Right cardiac atrium (tissue), 5 donors: ENCODE measurements at regions not wholly inside any gene's neighbourhood (a gene's known extent, or its start where the extent isn't known, plus 50 kb on each side); places are given as distances from the start of the nearest gene placed in this dataset.

Experiments
- ATAC-seq, 2 donors: fragments of 200-7000 bp; cut with Tn5 transposase; one replicate each; pipeline versions ENCODE4 v1.8.0 to v1.9.1; 2020; ENCODE audit warnings: moderate library complexity in 2 of 2, mild to moderate bottlenecking in 1 of 2
- DNase-seq, 3 donors: peaks; one replicate each; pipeline ENCODE4 v3.0.0-alpha.2; 2020
- H3K27ac ChIP-seq: one replicate; pipeline ENCODE4 v1.5.1; 2013; ENCODE audit warnings: mild to moderate bottlenecking, low read length, control low read depth, moderate library complexity
- H3K27me3 ChIP-seq: one replicate; pipeline ENCODE4 v1.6.1; 2013; ENCODE audit not compliant: control insufficient read depth, insufficient read depth
- H3K4me1 ChIP-seq: one replicate; pipeline ENCODE4 v1.6.1; 2013; ENCODE audit warnings: low read length; ENCODE audit not compliant: control insufficient read depth, insufficient read depth
- H3K4me3 ChIP-seq: one replicate; pipeline ENCODE4 v1.5.1; 2013; ENCODE audit warnings: low read length, control low read depth
- H3K9me3 ChIP-seq: one replicate; pipeline ENCODE4 v1.6.1; 2013; ENCODE audit warnings: low read length; ENCODE audit not compliant: control insufficient read depth
- WGBS: extraction: QIAGEN DNeasy Blood & Tissue Kit; methylation state at CpG from one replicate; pipeline ENCODE4 v1.1.7; 2013; 5-methylcytosine and 5-hydroxymethylcytosine counted together
- intact Hi-C, 4 donors: fragments of 100-400 bp; cut with DNase I; formaldehyde crosslinking; loops; one replicate each; pipeline versions ENCODE4 v1.11.0 to v1.14.0; 2022 to 2023
- donor health status: healthy with polysubstance abuse.
- donor health status: DM: no; HTN: yes; CAD: no.
- donor health status: DM: no; HTN: no; CAD: no.
- donor health status: DM: no; HTN: yes; CAD: no; lungs with severe emphysema.
- donor health status: DM: yes; HTN: yes; CAD: no.

- ATAC-seq (no peak), DNase-seq (no peak)
- H3K4me3 ChIP-seq = no peak overlapping the region
- no peaks in the 10 kb centered on the region for H3K27me3 ChIP-seq
- no peak overlapping the region for H3K27ac ChIP-seq
- WGBS = 86% methylated on average over 4 of the region's 4 CpGs
- H3K9me3 ChIP-seq = no peaks in the 10 kb centered on the region
- intact Hi-C loops = no loop called here
- no peaks in the 10 kb centered on the region for H3K4me1 ChIP-seq
These were observed 116.7 kb downstream of the MID1IP1 start for GRCh38 chrX:38917954-38918353.

DNA sequence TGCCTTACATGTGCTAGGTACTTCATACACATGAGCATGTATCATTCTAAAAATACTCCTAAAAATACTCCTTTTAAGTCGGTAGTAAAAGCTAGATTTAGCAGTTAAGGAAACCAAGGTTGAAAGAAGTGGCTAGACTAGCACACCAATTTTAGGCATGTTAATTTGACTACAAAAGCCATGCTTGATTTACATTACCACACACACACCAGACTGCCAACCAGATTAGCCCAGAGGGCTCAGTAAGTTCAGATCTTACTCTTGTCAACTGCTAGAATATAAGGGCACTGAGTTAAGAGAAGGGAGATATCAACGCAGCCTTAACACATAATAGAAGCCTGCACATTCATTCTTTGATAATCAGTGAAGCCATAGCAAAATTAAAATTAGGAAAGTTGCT is 117.9 kb downstream of the MID1IP1 start:
- Histone ChIP-seq H3K27me3 (no peaks in the 10 kb centered on the region), H3K27ac (no peak overlapping the region), H3K4me3 (no peak overlapping the region), H3K9me3 (no peaks in the 10 kb centered on the region), H3K4me1 (no peaks in the 10 kb centered on the region)
- 86% methylated on average over 2 of the region's 2 CpGs for WGBS
- ATAC-seq (no peak), DNase-seq (no peak)
- intact Hi-C loops = no loop called here

GRCh38 chrX:38919853-38920528 is 118.7 kb downstream of the MID1IP1 start:
- intact Hi-C loops = no loop called here
- Histone ChIP-seq H3K4me3 (no peak overlapping the region), H3K27ac (no peak overlapping the region), H3K27me3 (no peaks in the 10 kb centered on the region), H3K9me3 (no peaks in the 10 kb centered on the region), H3K4me1 (no peaks in the 10 kb centered on the region)
- 94% methylated on average over 5 of the region's 5 CpGs for WGBS
- DNase-seq = no peak
- no peak for ATAC-seq

DNA sequence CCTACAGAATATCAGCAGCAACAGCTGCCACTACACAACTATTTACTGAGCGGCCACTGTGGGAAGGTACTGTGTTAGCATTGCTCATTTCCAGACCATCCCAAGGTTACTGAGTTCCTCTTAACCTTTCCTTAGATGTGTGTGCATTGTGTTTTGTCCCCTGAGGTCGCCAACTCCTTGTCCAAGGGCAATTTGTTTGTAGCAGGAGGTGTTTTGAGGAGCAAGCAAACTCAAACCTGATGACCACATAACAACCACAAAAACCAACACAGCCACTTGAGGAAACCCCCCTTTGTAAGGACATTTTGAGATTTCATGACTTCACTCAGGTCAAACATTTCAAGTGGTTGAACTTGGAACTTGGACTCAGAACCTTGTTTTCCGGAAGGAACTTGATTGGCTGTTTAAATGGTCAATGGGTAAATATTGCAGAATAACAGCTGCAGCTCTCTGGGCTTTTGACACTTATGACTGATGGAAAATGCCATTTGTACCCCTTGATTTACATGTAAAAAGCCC is 122.3 kb downstream of the MID1IP1 start:
- DNase-seq = no peak
- intact Hi-C loops = no loop called here
- 93% methylated on average over 3 of the region's 3 CpGs for WGBS
- no peak overlapping the region for H3K27ac ChIP-seq
- no peaks in the 10 kb centered on the region for H3K27me3 ChIP-seq
- H3K9me3 ChIP-seq = no peaks in the 10 kb centered on the region
- ATAC-seq = no peak
- H3K4me1 ChIP-seq = no peaks in the 10 kb centered on the region
- H3K4me3 ChIP-seq = no peak overlapping the region

- H3K9me3 ChIP-seq = no peaks in the 10 kb centered on the region
- no peaks in the 10 kb centered on the region for H3K4me1 ChIP-seq
- ATAC-seq (no peak), DNase-seq (no peak)
- no peak overlapping the region for H3K4me3 ChIP-seq
- WGBS = 88% methylated on average over 3 of the region's 3 CpGs
- no peaks in the 10 kb centered on the region for H3K27me3 ChIP-seq
- H3K27ac ChIP-seq = no peak overlapping the region
- intact Hi-C loops = no loop called here
These were observed 126.3 kb downstream of the MID1IP1 start for GRCh38 chrX:38927592-38927991.

DNA sequence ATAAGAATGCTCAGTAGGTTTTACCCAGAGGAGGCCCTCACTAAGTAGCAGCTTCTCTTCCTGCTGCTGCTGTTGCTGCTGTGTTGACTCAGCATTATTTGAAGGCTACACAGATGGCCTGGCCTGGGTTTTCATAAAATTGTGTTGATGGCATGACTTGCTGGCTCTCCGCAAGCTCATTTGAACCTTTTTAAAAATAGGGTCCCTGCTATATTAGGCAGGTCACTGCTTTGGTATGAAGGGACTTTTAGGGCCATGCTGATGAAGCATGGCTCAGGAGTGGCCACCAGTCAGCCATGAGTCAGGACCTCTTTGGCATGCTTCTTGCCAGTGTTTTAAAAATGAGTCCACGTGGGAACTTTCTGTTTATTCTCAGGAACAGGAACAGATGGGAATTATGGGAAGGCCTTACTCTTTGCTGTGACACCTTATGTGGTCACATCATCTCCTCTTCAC is 128.7 kb downstream of the MID1IP1 start:
- H3K27ac ChIP-seq = no peak overlapping the region
- no peaks in the 10 kb centered on the region for H3K4me1 ChIP-seq
- DNase-seq (no peak), ATAC-seq (peak in 1 of 2 donors; percentile 42)
- H3K27me3 ChIP-seq = no peaks in the 10 kb centered on the region
- H3K4me3 ChIP-seq = no peak overlapping the region
- intact Hi-C loops = no loop called here
- no peaks in the 10 kb centered on the region for H3K9me3 ChIP-seq
- WGBS = 49% methylated on average over 2 of the region's 2 CpGs

GRCh38 chrX:38930474-38930873 is 129.2 kb downstream of the MID1IP1 start:
- intact Hi-C loops = no loop called here
- H3K4me1 ChIP-seq = no peaks in the 10 kb centered on the region
- no peak overlapping the region for H3K27ac ChIP-seq
- ATAC-seq = no peak
- H3K9me3 ChIP-seq = no peaks in the 10 kb centered on the region
- 78% methylated on average over 2 of the region's 2 CpGs for WGBS
- no peaks in the 10 kb centered on the region for H3K27me3 ChIP-seq
- no peak overlapping the region for H3K4me3 ChIP-seq
- no peak for DNase-seq

DNA sequence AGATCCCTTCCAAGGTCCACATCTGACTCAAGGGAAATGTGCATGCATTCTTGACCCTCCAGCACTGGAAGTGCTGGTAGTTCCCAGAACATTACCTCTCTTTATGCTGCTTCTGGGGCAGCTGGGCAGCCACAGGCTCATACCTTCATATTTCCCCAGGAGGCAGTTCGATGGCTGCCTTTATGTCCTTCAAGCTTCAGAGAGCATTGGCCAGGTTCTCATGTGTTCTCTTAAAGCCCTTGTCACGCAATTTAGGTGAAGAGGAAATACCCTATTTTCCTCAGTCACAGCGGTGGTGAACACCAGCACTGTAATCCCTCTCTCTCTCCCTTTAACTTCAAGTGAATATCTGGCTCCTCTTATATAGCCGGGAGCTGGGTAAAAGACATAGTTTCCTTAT is 134.3 kb downstream of the MID1IP1 start:
- intact Hi-C loops = no loop called here
- H3K9me3 ChIP-seq = no peaks in the 10 kb centered on the region
- ATAC-seq (no peak), DNase-seq (no peak)
- H3K4me1 ChIP-seq = no peaks in the 10 kb centered on the region
- WGBS = 97% methylated on average over 4 of the region's 4 CpGs
- no peak overlapping the region for H3K27ac ChIP-seq
- H3K27me3 ChIP-seq = no peaks in the 10 kb centered on the region
- no peak overlapping the region for H3K4me3 ChIP-seq

DNA sequence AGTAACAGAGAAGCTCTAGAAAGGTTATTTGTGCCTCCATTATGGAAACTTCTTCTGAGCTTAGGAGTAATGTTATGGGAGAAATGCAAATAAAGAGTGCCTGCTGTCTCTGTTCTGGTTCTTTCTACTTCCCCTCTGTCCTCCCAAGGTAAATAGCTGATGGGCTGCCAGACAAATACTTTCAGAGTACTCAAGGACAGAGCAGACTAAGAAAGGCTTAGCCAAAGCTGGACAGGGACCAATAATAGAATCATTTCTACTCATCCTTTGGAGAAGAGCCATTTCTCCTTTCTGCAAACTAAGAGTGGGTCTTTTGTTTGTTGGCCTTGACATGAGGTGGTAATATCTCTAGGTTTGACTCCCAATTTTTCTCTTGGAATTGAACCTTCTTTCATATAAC is 136.1 kb downstream of the MID1IP1 start:
- intact Hi-C loops = no loop called here
- no peaks in the 10 kb centered on the region for H3K27me3 ChIP-seq
- H3K4me3 ChIP-seq = no peak overlapping the region
- DNase-seq (no peak), ATAC-seq (no peak)
- H3K27ac ChIP-seq = no peak overlapping the region
- H3K9me3 ChIP-seq = no peaks in the 10 kb centered on the region
- no peaks in the 10 kb centered on the region for H3K4me1 ChIP-seq

- ATAC-seq = no peak
- intact Hi-C loops = no loop called here
These were observed 136.7 kb downstream of the MID1IP1 start for GRCh38 chrX:38937926-38938325.

DNA sequence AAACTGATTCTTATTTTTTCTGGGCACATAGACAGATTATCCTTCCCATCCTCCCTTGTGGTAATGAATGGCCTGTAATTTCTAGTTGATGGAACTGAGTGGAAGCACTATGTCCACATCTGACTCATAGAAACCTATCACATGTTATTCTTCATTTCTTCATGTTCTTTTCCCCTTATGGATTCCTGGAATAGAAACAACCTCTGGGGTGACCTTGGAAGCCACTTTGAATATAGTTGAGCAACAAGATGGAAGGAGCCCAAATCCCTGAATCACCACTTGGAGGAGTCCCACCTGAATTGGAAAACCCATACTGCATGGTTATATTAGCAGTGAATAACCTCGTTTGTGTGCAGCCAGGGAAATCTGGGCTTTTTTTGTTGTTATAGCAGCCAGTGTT is 137.8 kb downstream of the MID1IP1 start:
- peak; percentile 53 to 70 for ATAC-seq
- H3K27me3 ChIP-seq = no peaks in the 10 kb centered on the region
- H3K9me3 ChIP-seq = no peaks in the 10 kb centered on the region
- DNase-seq = peak in 1 of 3 donors; percentile 34
- no peak overlapping the region for H3K4me3 ChIP-seq
- H3K4me1 ChIP-seq = no peaks in the 10 kb centered on the region
- H3K27ac ChIP-seq = no peak overlapping the region
- intact Hi-C loops = no loop called here
- WGBS = 42% methylated on average over 1 of the region's 1 CpG

More at GRCh38 chrX:38937926-38938325, 136.7 kb downstream of the MID1IP1 start:
- Histone ChIP-seq H3K4me1 (no peaks in the 10 kb centered on the region), H3K27me3 (no peaks in the 10 kb centered on the region), H3K9me3 (no peaks in the 10 kb centered on the region), H3K4me3 (no peak overlapping the region), H3K27ac (no peak overlapping the region)
- no peak for DNase-seq
- 81% methylated on average over 3 of the region's 3 CpGs for WGBS

GRCh38 chrX:38940547-38940946 is 139.3 kb downstream of the MID1IP1 start:
- no peak overlapping the region for H3K27ac ChIP-seq
- no peak for DNase-seq
- no peak for ATAC-seq
- no peak overlapping the region for H3K4me3 ChIP-seq
- no peaks in the 10 kb centered on the region for H3K9me3 ChIP-seq
- H3K4me1 ChIP-seq = no peaks in the 10 kb centered on the region
- 77% methylated on average over 3 of the region's 3 CpGs for WGBS
- H3K27me3 ChIP-seq = no peaks in the 10 kb centered on the region
- intact Hi-C loops = no loop called here
